Right forelimb (tissue), 1 donor: ENCODE measurements at regions not wholly inside any gene's neighbourhood (a gene's known extent, or its start where the extent isn't known, plus 50 kb on each side); places are given as distances from the start of the nearest gene placed in this dataset.

Experiments
- DNase-seq: peaks from one replicate; pipeline ENCODE4 v3.0.0-alpha.2; 2018

- DNase-seq = no peak
Observed at GRCh38 chr15:39131609-39132008, 449.3 kb upstream of the THBS1 start.

DNA sequence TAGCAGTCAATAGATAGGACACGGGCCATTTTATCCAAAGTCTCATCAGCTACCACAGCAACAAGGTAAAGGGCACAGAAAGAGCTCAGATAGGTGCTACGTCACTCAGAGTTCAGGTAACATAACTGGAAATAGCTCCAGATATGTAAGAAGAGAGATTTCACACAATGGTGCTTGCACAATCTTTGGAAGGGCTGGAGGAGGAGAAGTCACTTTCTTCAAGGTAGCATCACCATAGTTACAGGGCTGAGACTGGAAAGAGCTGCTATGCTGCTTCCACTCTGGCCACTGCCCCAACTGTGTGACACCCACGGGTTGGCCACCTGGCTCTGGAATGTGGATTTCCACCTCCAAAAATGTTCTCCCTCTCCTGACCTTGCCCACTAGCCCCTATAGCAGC, 448.8 kb upstream of the THBS1 start:
- DNase-seq = no peak

DNA sequence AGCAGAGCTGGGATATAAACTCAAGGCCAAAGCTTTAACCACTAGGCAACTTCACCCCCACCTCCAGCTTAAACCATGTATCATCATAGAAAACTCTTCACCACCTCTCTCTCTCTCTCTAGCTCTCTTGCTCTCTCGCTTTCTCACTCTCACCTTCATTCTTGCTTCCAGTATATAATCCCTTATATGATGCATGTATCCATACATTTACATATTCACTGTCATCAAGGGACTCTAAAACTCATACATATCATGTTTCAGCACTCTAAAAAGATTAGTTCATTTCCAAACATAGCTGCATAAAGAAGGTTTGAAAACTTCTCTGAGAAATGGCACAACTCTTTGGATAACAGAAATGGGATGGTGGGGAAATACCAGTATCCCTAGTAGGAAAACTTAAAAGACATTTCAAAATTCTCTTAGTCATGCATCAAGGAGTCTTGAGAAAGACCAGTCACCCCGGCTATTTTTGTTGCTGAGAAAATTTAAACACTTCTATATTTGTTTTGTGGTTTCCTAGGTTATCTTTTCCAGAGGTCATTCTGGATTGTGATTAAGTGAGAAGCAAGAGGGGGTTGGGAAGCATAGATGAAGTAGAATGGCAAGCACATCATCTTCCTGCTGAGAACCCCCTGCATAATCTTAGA, 447.8 kb upstream of the THBS1 start:
- DNase-seq = no peak

- DNase-seq = no peak
Observed at GRCh38 chr15:39134282-39134681, 446.6 kb upstream of the THBS1 start.

GRCh38 chr15:39135989-39136388, 444.9 kb upstream of the THBS1 start:
- no peak for DNase-seq

- DNase-seq = no peak
Observed at GRCh38 chr15:39139431-39140059, 441.3 kb upstream of the THBS1 start.

GRCh38 chr15:39140060-39140604, 440.7 kb upstream of the THBS1 start:
- DNase-seq = no peak

- DNase-seq = no peak
Observed at GRCh38 chr15:39142500-39142899, 438.4 kb upstream of the THBS1 start.

GRCh38 chr15:39143479-39143878, 437.4 kb upstream of the THBS1 start:
- no peak for DNase-seq

- DNase-seq = no peak
Observed at GRCh38 chr15:39144051-39144450, 436.8 kb upstream of the THBS1 start.

DNA sequence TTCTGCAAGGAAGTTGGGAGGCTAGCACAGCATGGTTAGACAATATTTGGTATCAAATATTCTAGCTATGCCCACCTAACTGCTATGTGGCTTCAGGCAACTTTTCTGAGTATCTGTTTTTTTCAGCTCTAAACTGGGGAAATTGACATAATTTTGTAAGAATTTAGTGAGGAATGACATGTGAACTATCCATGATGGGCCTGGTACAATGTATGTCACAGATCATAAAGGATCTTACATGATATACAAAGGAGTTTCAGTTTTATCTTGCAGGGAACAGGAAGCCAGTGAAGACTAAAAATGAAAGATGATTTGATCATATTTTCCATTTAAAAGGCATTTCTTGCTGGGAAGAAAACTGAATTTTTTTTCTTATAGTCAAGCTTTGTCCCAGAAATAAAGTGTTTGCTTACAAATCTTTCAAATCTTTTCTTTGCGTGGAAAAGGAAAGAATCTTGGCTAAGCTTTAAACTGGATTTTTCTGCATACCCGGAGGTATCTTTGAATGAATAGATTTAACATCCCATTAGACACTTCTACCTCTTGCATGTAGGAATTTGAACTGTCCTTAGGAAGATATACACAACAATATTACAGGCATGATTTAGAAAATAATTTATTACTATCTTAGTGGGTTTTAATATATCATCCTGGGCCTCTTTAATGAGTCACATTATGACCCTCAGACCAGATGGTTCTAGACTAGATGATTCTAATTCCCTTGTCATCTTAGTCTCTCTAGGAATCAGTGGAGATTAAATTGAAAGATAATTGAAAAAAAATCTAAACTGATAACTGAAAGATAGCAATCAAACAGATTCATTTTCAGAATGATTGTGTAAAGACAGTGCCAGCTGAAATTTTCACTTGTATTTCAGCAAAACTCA, 436.0 kb upstream of the THBS1 start:
- DNase-seq = no peak

- no peak for DNase-seq
Observed at GRCh38 chr15:39145854-39146625, 434.8 kb upstream of the THBS1 start.

- no peak for DNase-seq
Observed at GRCh38 chr15:39149636-39150150, 431.2 kb upstream of the THBS1 start.

DNA sequence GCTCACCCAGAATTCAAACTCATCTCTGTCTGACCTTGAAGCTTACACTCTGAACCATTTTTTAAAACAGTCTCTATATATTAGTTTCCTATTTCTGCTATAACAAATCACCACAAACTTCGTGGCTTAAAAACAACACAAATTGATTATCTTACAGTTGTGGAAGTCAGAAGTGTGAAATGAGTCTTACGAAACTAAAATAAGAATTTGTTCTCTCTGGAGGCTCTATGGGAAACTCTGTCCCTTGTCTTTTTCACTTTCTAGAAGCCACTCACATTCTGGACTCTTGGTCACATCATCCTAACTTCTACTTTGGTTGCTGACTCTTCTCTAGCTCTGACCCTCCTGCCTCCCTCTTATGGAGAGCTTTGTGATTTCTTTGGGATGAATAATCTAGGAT, 429.3 kb upstream of the THBS1 start:
- DNase-seq = no peak

GRCh38 chr15:39153058-39153714, 427.7 kb upstream of the THBS1 start:
- DNase-seq = no peak

DNA sequence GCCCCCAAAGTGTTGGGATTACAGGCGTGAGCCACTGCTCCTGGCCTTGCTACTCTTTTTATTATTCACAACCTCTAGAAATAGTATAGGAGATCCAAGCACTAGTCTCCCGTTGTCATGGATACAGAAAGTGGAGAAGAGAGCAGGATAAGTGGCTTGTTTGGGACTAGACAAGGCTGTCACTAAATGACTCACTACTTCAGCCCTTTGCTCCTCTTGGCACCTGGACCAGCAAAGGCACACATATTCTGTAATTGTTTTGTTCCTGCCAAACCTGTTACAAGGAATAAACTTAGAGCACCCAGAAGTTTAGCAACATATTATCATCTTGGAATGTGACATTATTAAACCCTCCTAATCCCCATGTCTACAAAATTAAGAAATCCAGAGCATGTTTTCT, 427.2 kb upstream of the THBS1 start:
- no peak for DNase-seq

DNA sequence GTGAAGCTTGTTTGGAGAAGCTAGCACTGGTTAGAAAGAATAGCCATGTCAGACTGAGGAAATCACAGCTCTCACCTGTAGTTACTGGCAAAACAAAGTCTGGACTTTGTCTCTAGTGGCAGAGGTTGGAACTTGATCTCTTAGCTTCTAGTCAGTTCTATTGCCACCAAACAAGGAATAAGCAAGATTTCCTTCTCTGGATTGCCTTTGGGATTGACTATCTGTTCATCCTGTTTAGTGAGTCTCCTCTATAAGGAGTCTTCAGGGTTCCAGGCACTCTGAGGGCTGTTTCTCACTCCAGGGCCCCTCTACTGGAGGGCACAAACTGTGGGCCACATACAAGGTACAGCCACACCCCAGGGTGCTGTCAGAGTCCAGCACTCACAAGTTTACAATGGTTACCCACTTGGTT, 426.6 kb upstream of the THBS1 start:
- no peak for DNase-seq

DNA sequence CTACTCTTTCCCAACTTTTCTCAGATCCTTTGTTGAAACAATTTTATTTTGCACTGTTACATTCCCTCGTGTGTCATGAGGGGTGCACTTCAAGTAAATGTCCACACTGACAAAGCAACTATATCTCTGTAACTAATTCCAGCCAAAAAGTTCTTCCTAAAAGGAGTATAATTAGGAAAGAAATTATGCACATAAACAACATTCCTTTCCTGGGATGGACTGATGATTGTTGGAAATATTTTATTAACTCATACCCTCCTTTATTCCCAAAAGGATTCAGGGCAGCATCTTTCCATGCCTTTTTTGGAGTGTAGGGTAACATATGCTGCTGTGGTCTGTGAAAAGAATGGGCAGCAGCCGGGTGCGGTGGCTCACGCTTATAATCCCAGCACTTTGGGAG, 426.1 kb upstream of the THBS1 start:
- no peak for DNase-seq

DNA sequence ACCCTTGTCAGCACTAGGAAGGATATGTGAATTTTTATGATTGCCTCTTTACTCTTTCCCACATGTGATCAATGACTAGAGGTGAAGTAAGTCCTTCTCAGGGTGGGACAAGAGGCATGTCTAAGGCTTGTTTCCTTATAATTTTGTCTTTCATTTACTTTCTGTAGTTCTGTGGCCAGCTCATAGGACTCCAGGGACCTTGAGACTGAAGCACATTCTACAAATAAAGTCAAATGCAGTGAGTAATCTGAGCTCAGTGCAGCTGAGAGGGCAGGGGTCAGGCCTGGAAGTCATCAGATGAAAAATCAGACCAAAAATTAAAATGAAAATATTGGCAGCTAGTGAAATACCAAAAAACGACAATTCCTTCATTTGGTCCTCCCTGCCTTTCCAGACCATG, 424.7 kb upstream of the THBS1 start:
- no peak for DNase-seq

DNA sequence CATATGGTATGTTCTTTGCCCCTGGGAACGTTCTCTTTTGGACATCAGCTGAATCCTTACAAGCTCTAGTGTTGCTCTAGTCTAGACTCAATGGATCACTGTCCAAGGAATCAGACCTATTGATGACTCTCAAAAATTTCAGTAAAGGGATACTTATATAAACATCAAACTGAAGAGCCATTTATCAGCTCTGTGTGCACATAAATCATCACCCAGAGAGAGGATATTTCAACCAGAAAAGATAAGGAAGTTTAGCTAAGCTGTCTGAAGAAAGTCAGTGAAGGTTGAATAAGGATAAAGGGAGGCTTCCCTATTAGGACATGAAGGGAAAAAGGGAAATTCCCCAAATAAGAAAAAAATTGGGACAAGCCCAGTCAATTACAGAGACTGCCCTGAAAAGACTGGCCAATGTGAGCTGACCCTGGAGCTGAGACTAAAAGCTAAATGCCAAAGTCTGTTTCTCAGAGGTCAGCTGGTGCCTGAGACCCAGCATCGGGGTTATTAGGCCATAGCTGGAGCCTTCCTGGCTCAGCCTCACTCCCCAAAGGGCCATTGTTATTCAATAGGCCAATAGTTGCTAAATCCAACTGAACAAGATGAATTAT, 424.1 kb upstream of the THBS1 start:
- DNase-seq = no peak

GRCh38 chr15:39157882-39158281, 423.0 kb upstream of the THBS1 start:
- no peak for DNase-seq

- no peak for DNase-seq
Observed at GRCh38 chr15:39159833-39160232, 421.0 kb upstream of the THBS1 start.
